Daoy (cell line): ENCODE measurements at regions not wholly inside any gene's neighbourhood (a gene's known extent, or its start where the extent isn't known, plus 50 kb on each side); places are given as distances from the start of the nearest gene placed in this dataset.

Experiments used
- DNase-seq: peaks from one replicate; pipeline ENCODE4 v3.0.0-alpha.2; 2015; ENCODE audit warnings: low read depth

- DNase-seq = no peak
Measured at GRCh38 chr15:27702581-27702980, 396.5 kb downstream of the OCA2 start.

- no peak for DNase-seq
Measured at GRCh38 chr15:27701956-27702355, 397.2 kb downstream of the OCA2 start.

GRCh38 chr15:27701014-27701413, 398.1 kb downstream of the OCA2 start:
- no peak for DNase-seq

- DNase-seq = no peak
Measured at GRCh38 chr15:27699699-27700098, 399.4 kb downstream of the OCA2 start.

GRCh38 chr15:27696530-27696929, 402.6 kb downstream of the OCA2 start:
- DNase-seq = no peak

GRCh38 chr15:27695726-27696125, 403.4 kb downstream of the OCA2 start:
- no peak for DNase-seq

- no peak for DNase-seq
Measured at GRCh38 chr15:27694506-27695087, 404.5 kb downstream of the OCA2 start.

GRCh38 chr15:27693280-27693679, 405.8 kb downstream of the OCA2 start:
- no peak for DNase-seq

GRCh38 chr15:27692438-27692837, 406.7 kb downstream of the OCA2 start:
- no peak for DNase-seq

- no peak for DNase-seq
Measured at GRCh38 chr15:27690290-27690689, 408.8 kb downstream of the OCA2 start.

- no peak for DNase-seq
Measured at GRCh38 chr15:27686971-27687370, 412.1 kb downstream of the OCA2 start.

- peak; percentile 6 for DNase-seq
Measured at GRCh38 chr15:27686369-27686768, 412.7 kb downstream of the OCA2 start.

- no peak for DNase-seq
Measured at GRCh38 chr15:27685644-27686043, 413.5 kb downstream of the OCA2 start.

- DNase-seq = no peak
Measured at GRCh38 chr15:27683121-27683520, 416.0 kb downstream of the OCA2 start.

- DNase-seq = no peak
Measured at GRCh38 chr15:27681038-27681437, 418.1 kb downstream of the OCA2 start.

- DNase-seq = no peak
Measured at GRCh38 chr15:27679731-27680471, 419.2 kb downstream of the OCA2 start.

GRCh38 chr15:27679203-27679602, 419.9 kb downstream of the OCA2 start:
- DNase-seq = no peak

- DNase-seq = no peak
Measured at GRCh38 chr15:27677951-27678350, 421.2 kb downstream of the OCA2 start.

GRCh38 chr15:27676647-27677046, 422.5 kb downstream of the OCA2 start:
- no peak for DNase-seq

GRCh38 chr15:27675571-27675970, 423.5 kb downstream of the OCA2 start:
- DNase-seq = no peak

- DNase-seq = no peak
Measured at GRCh38 chr15:27674826-27675225, 424.3 kb downstream of the OCA2 start.

- no peak for DNase-seq
Measured at GRCh38 chr15:27673766-27674445, 425.2 kb downstream of the OCA2 start.

GRCh38 chr15:27672537-27672936, 426.6 kb downstream of the OCA2 start:
- no peak for DNase-seq
